Suprapubic skin (tissue), 4 donors: ENCODE measurements at regions not wholly inside any gene's neighbourhood (a gene's known extent, or its start where the extent isn't known, plus 50 kb on each side); places are given as distances from the start of the nearest gene placed in this dataset.

ENCODE experiments used
- DNase-seq, 2 donors: peaks; one replicate each; pipeline ENCODE4 v3.0.0-alpha.2; 2019; ENCODE audit warnings: low spot score in 2 of 2
- H3K27ac ChIP-seq: fragments of 200-600 bp; sonication (generic); one replicate; pipeline ENCODE4 v1.5.1; 2019
- H3K27me3 ChIP-seq: fragments of 200-600 bp; sonication (generic); one replicate; pipeline ENCODE4 v1.5.1; 2019
- H3K36me3 ChIP-seq: fragments of 200-600 bp; sonication (generic); one replicate; pipeline ENCODE4 v1.5.1; 2019
- H3K4me1 ChIP-seq: fragments of 200-600 bp; sonication (generic); one replicate; pipeline ENCODE4 v1.5.1; 2019
- H3K4me3 ChIP-seq: fragments of 200-600 bp; sonication (generic); one replicate; pipeline ENCODE4 v1.5.1; 2019; ENCODE audit warnings: mild to moderate bottlenecking
- H3K9me3 ChIP-seq: fragments of 200-600 bp; sonication (generic); one replicate; pipeline ENCODE4 v1.5.1; 2019
- EP300 ChIP-seq: sonication (generic); formaldehyde crosslinking; IDR thresholded peaks from one replicate; pipeline ENCODE4 v1.6.1; 2017; ENCODE audit warnings: antibody characterized with exemption
- POLR2A ChIP-seq, 2 donors: fragments of 450-650 bp; IDR thresholded peaks; one replicate each; pipeline ENCODE4 v1.6.1; 2017; ENCODE audit warnings: antibody characterized with exemption in 2 of 2, mild to moderate bottlenecking in 2 of 2, moderate library complexity in 2 of 2
- POLR2AphosphoS5 ChIP-seq, 3 donors: sonication (generic); formaldehyde crosslinking; IDR thresholded peaks; one replicate each; pipeline ENCODE4 v1.6.1; 2017; ENCODE audit warnings: antibody characterized with exemption in 3 of 3
- WGBS: methylation state at CpG from one replicate; pipeline ENCODE4 v1.1.5; 2018; 5-methylcytosine and 5-hydroxymethylcytosine counted together
- TF ChIP-seq, protein P1 (sequence below), 2 donors: fragments of 200-600 bp in 1 of 2; fragments of 450-650 bp in 1 of 2; sonication (generic) in 1 of 2; IDR thresholded peaks; one replicate each; pipeline ENCODE4 v1.5.1; 2016 to 2019; ENCODE audit warnings: antibody characterized with exemption in 2 of 2, mild to moderate bottlenecking in 1 of 2, moderate library complexity in 1 of 2

DNA sequence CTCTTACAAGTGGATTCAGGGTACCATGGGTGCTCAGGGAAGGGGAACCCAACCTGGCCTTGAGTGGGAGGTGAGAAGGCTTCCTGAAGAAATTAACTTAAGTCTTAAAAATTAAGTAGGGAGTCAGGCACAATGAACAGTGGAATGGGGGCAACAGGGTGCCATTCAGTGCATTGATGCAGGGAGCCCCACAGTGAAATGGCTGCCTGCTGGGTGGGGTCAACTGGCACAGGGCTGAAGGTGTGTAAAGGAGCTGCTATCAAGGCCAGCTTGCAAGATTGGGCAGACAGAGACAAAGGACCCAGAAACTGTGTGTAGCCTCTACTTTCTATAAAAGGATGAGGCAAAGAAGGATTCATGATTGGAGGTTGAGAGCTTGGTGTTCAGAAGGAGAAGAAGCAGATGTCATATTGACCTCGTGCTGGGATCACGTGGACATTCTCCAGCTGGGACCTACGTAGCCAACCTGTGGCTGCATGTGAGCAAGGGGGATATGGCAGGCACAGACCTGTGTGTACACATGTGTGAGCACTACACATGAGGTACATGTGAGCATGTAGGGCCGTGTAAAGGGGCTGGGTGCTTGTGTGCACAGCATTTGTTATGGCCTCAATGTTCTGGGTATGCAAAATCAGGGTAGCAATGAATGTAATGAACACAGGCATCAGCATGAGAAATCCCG is 209.5 kb upstream of the HAAO start:
- peak; percentile 27 to 32 for DNase-seq
- no peaks in the 10 kb centered on the region for H3K27me3 ChIP-seq
- no peaks in the 10 kb centered on the region for H3K9me3 ChIP-seq
- TF ChIP-seq POLR2AphosphoS5 (IDR thresholded peaks at IDR 0.05) (no peak), EP300 (no peak), POLR2A (IDR thresholded peaks at IDR 0.05) (no peak)
- TF ChIP-seq, protein P1, sequence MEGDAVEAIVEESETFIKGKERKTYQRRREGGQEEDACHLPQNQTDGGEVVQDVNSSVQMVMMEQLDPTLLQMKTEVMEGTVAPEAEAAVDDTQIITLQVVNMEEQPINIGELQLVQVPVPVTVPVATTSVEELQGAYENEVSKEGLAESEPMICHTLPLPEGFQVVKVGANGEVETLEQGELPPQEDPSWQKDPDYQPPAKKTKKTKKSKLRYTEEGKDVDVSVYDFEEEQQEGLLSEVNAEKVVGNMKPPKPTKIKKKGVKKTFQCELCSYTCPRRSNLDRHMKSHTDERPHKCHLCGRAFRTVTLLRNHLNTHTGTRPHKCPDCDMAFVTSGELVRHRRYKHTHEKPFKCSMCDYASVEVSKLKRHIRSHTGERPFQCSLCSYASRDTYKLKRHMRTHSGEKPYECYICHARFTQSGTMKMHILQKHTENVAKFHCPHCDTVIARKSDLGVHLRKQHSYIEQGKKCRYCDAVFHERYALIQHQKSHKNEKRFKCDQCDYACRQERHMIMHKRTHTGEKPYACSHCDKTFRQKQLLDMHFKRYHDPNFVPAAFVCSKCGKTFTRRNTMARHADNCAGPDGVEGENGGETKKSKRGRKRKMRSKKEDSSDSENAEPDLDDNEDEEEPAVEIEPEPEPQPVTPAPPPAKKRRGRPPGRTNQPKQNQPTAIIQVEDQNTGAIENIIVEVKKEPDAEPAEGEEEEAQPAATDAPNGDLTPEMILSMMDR (IDR thresholded peaks at IDR 0.05): no peak
- no peaks in the 10 kb centered on the region for H3K36me3 ChIP-seq
- peaks cover 29% of the 10 kb centered on the region for H3K4me1 ChIP-seq
- H3K4me3 ChIP-seq: no peak overlapping the region
- WGBS: 78% methylated on average over 5 of the region's 5 CpGs
- H3K27ac ChIP-seq: no peak overlapping the region

GRCh38 chr2:43001055-43001378 is 208.6 kb upstream of the HAAO start:
- no peak for TF ChIP-seq POLR2AphosphoS5 (IDR thresholded peaks at IDR 0.05)
- TF ChIP-seq EP300: no peak
- TF ChIP-seq POLR2A (IDR thresholded peaks at IDR 0.05): no peak
- TF ChIP-seq, protein P1 (IDR thresholded peaks at IDR 0.05): no peak
- Histone ChIP-seq H3K36me3 (no peaks in the 10 kb centered on the region), H3K4me3 (no peak overlapping the region), H3K9me3 (no peaks in the 10 kb centered on the region), H3K4me1 (peaks cover 27% of the 10 kb centered on the region), H3K27me3 (no peaks in the 10 kb centered on the region), H3K27ac (peak overlapping the region; percentile 87)
- no peak for DNase-seq
- WGBS: 92% methylated on average over 4 of the region's 4 CpGs

DNA sequence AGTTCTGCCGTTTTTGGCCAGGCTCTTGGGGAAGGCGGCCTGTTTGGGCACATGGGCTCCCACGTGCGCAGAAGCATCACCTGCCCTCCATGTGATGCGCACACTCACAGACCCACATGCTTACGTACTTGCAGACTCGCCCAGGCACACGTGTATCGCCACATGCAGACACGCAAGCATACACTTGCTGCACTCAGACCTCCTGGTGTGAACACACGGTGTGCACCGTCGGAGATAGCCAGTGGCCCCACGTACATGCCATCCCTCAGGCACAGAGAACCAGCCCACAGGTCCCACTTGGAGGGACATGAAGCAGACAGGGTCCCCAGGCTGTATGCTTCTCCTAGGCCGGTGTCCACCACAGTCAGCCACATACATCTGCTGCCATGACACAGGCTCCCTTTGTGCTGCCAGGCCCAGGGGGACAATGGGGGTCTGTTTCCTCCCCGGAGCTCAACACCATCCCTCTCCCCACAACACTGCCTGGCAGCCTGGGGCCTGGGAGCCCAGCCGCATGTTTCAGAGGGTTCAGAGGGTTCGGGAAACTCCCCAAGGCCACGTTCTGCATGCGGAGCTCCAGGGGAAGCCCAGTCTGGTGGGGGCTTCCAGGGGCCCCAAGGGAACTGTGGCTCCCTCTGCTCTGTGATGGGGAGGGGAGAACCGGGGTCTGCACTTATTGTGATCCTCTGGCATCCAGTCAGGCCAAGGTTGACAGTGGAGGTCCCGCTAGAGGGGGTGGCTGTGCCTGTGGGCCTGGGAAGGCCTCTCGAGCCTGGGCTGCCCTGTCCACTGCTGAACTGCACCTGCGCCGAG is 208.1 kb upstream of the HAAO start:
- peak; percentile 62 to 75 for DNase-seq
- Histone ChIP-seq H3K36me3 (no peaks in the 10 kb centered on the region), H3K4me3 (no peak overlapping the region), H3K4me1 (peaks cover 26% of the 10 kb centered on the region), H3K9me3 (no peaks in the 10 kb centered on the region), H3K27ac (peak overlapping the region; percentile 87), H3K27me3 (no peaks in the 10 kb centered on the region)
- peak in 1 of 3 donors; percentile 61 for TF ChIP-seq POLR2AphosphoS5 (IDR thresholded peaks at IDR 0.05)
- TF ChIP-seq, protein P1 (IDR thresholded peaks at IDR 0.05): no peak
- no peak for TF ChIP-seq POLR2A (IDR thresholded peaks at IDR 0.05)
- no peak for TF ChIP-seq EP300
- 53% methylated on average over 8 of the region's 25 CpGs for WGBS

DNA sequence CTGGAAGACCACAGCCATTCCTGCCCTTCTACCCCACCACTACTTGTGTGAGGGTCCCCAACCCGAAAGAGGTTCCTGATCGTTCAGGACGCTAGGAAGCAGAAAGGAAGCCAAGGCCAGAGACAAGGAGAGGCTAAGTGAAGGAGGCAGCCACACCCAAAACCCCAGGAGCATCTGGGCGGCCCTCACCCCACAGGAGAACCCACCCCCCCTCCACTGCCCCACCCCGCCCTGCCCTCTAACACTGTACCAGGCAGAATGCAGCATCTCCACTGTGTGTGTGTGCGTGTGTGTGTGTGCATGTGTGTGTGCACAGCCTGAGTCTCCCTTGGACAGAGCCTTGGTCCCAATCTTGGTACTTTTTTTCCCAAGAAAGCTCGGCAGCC is 207.5 kb upstream of the HAAO start:
- Histone ChIP-seq H3K4me3 (no peak overlapping the region), H3K4me1 (peaks cover 24% of the 10 kb centered on the region), H3K27me3 (no peaks in the 10 kb centered on the region), H3K9me3 (no peaks in the 10 kb centered on the region), H3K36me3 (no peaks in the 10 kb centered on the region), H3K27ac (peak overlapping the region; percentile 87)
- peak; percentile 48 to 56 for DNase-seq
- 46% methylated on average over 4 of the region's 7 CpGs for WGBS
- TF ChIP-seq EP300 (no peak), POLR2A (IDR thresholded peaks at IDR 0.05) (no peak), POLR2AphosphoS5 (IDR thresholded peaks at IDR 0.05) (no peak)
- TF ChIP-seq, protein P1 (IDR thresholded peaks at IDR 0.05): no peak

GRCh38 chr2:42999391-42999841 is 207.0 kb upstream of the HAAO start:
- peaks cover 19% of the 10 kb centered on the region for H3K4me1 ChIP-seq
- H3K9me3 ChIP-seq: no peaks in the 10 kb centered on the region
- WGBS: 77% methylated on average over 5 of the region's 5 CpGs
- TF ChIP-seq, protein P1 (IDR thresholded peaks at IDR 0.05): no peak
- TF ChIP-seq EP300 (no peak), POLR2A (IDR thresholded peaks at IDR 0.05) (no peak), POLR2AphosphoS5 (IDR thresholded peaks at IDR 0.05) (no peak)
- DNase-seq: peak; percentile 48 to 69
- H3K27me3 ChIP-seq: no peaks in the 10 kb centered on the region
- H3K36me3 ChIP-seq: no peaks in the 10 kb centered on the region
- no peak overlapping the region for H3K4me3 ChIP-seq
- H3K27ac ChIP-seq: peak overlapping the region; percentile 87
